CD4-positive, alpha-beta memory T cell (primary cell): ENCODE measurements at regions not wholly inside any gene's neighbourhood (a gene's known extent, or its start where the extent isn't known, plus 50 kb on each side); places are given as distances from the start of the nearest gene placed in this dataset.

Experiments used
- CTCF ChIA-PET: fragments of 350-600 bp; sonication (Branson Sonifier 250); formaldehyde crosslinking; loops from one replicate; lab custom pipeline; 2021; ENCODE audit warnings: inconsistent platforms; ENCODE audit not compliant: partially characterized antibody; lab: Charles Lee
- POLR2A ChIA-PET: fragments of 350-600 bp; sonication (Branson Sonifier 250); formaldehyde crosslinking; loops from one replicate; lab custom pipeline; 2021; ENCODE audit not compliant: partially characterized antibody; lab: Charles Lee
- DNase-seq, 5 donors: peaks; one replicate each; pipeline versions ENCODE4 v3.0.0 to v3.0.0-alpha.2; 2020 to 2022; ENCODE audit warnings: mixed read lengths in 1 of 5
- H3K27ac ChIP-seq: one replicate; pipeline ENCODE4 v1.7.0; 2013; ENCODE audit warnings: low read depth, low read length
- H3K27me3 ChIP-seq: 2 replicates; pipeline ENCODE4 v1.7.0; 2013; ENCODE audit warnings: mild to moderate bottlenecking, low read length, moderate library complexity; ENCODE audit not compliant: insufficient read depth
- H3K36me3 ChIP-seq: 2 replicates; pipeline ENCODE4 v1.7.0; 2013; ENCODE audit warnings: mild to moderate bottlenecking, low read length, moderate library complexity; ENCODE audit not compliant: insufficient read depth
- H3K4me1 ChIP-seq: 2 replicates; pipeline ENCODE4 v1.7.0; 2013; ENCODE audit warnings: mild to moderate bottlenecking, low read length, moderate library complexity; ENCODE audit not compliant: insufficient read depth
- H3K4me3 ChIP-seq, 2 donors: one replicate each; pipeline ENCODE4 v1.7.0; 2013; ENCODE audit warnings: low read length in 2 of 2, mild to moderate bottlenecking in 1 of 2
- H3K9me3 ChIP-seq, 2 donors: one replicate each; pipeline ENCODE4 v1.7.0; 2013; ENCODE audit warnings: low read length in 2 of 2, control low read depth in 1 of 2; ENCODE audit not compliant: control insufficient read depth in 1 of 2
- H3K27ac Mint-ChIP-seq, 7 donors: one replicate each; pipeline ENCODE4 v1.8.0; 2020 to 2021; ENCODE audit warnings: mixed read lengths in 7 of 7, mild to moderate bottlenecking in 6 of 7, inconsistent platforms in 3 of 7, moderate library complexity in 3 of 7
- H3K27me3 Mint-ChIP-seq, 2 donors: one replicate each; pipeline ENCODE4 v1.8.0; 2020 to 2021; ENCODE audit warnings: mixed read lengths in 2 of 2
- H3K36me3 Mint-ChIP-seq, 2 donors: one replicate each; pipeline ENCODE4 v1.8.0; 2020 to 2021; ENCODE audit warnings: mixed read lengths in 2 of 2, inconsistent platforms in 1 of 2, mild to moderate bottlenecking in 1 of 2
- H3K4me1 Mint-ChIP-seq, 4 donors: one replicate each; pipeline ENCODE4 v1.8.0; 2020 to 2021; ENCODE audit warnings: mixed read lengths in 4 of 4, mild to moderate bottlenecking in 1 of 4
- H3K4me3 Mint-ChIP-seq, 8 donors: one replicate each; pipeline ENCODE4 v1.8.0; 2020 to 2021; ENCODE audit warnings: mixed read lengths in 8 of 8, mild to moderate bottlenecking in 7 of 8, moderate library complexity in 6 of 8, inconsistent platforms in 3 of 8
- H3K9me3 Mint-ChIP-seq, 8 donors: one replicate each; pipeline ENCODE4 v1.8.0; 2020 to 2021; ENCODE audit warnings: mixed read lengths in 8 of 8, mild to moderate bottlenecking in 5 of 8, inconsistent platforms in 3 of 8, moderate library complexity in 1 of 8
- intact Hi-C: fragments of 100-400 bp; cut with micrococcal nuclease; formaldehyde crosslinking; loops from one replicate; pipeline ENCODE4 v1.15.1; 2023

- CTCF ChIA-PET = no interaction called here
- no peaks in the 10 kb centered on the region for H3K4me1 Mint-ChIP-seq
- POLR2A ChIA-PET = no interaction called here
- no peak overlapping the region for H3K27ac Mint-ChIP-seq
- Histone ChIP-seq H3K9me3 (no peaks in the 10 kb centered on the region), H3K36me3 (no peaks in the 10 kb centered on the region), H3K4me1 (no peaks in the 10 kb centered on the region), H3K27me3 (no peaks in the 10 kb centered on the region), H3K4me3 (no peak overlapping the region), H3K27ac (no peak overlapping the region)
- DNase-seq = no peak
- no peaks in the 10 kb centered on the region for H3K36me3 Mint-ChIP-seq
- H3K27me3 Mint-ChIP-seq = peaks cover 0 to 4% of the 10 kb centered on the region in 2 donors
- intact Hi-C loops = no loop called here
- H3K9me3 Mint-ChIP-seq = peaks cover 0 to 4% (median 0%) of the 10 kb centered on the region in 8 donors
- H3K4me3 Mint-ChIP-seq = no peak overlapping the region
Measured at GRCh38 chr12:65628061-65628460, 196.2 kb upstream of the HMGA2 start.

- no peak for DNase-seq
- Histone ChIP-seq H3K27me3 (no peaks in the 10 kb centered on the region), H3K27ac (no peak overlapping the region), H3K9me3 (no peaks in the 10 kb centered on the region), H3K4me3 (no peak overlapping the region), H3K36me3 (no peaks in the 10 kb centered on the region), H3K4me1 (no peaks in the 10 kb centered on the region)
- ChIA-PET CTCF (no interaction called here), POLR2A (no interaction called here)
- Mint-ChIP-seq H3K9me3 (peaks cover 0 to 4% (median 0%) of the 10 kb centered on the region in 8 donors), H3K4me3 (no peak overlapping the region), H3K4me1 (no peaks in the 10 kb centered on the region), H3K27ac (no peak overlapping the region), H3K27me3 (no peaks in the 10 kb centered on the region), H3K36me3 (no peaks in the 10 kb centered on the region)
- intact Hi-C loops = no loop called here
Measured at GRCh38 chr12:65630555-65630954, 193.7 kb upstream of the HMGA2 start.

GRCh38 chr12:65631621-65632111 lies 192.6 kb upstream of the HMGA2 start:
- Histone ChIP-seq H3K36me3 (no peaks in the 10 kb centered on the region), H3K27ac (no peak overlapping the region), H3K4me3 (no peak overlapping the region), H3K4me1 (no peaks in the 10 kb centered on the region), H3K27me3 (no peaks in the 10 kb centered on the region), H3K9me3 (no peaks in the 10 kb centered on the region)
- intact Hi-C loops = no loop called here
- no peak overlapping the region for H3K27ac Mint-ChIP-seq
- peaks cover 0 to 4% (median 0%) of the 10 kb centered on the region in 8 donors for H3K9me3 Mint-ChIP-seq
- H3K4me1 Mint-ChIP-seq = no peaks in the 10 kb centered on the region
- ChIA-PET POLR2A (no interaction called here), CTCF (no interaction called here)
- H3K36me3 Mint-ChIP-seq = no peaks in the 10 kb centered on the region
- no peaks in the 10 kb centered on the region for H3K27me3 Mint-ChIP-seq
- H3K4me3 Mint-ChIP-seq = no peak overlapping the region
- DNase-seq = no peak

GRCh38 chr12:65632131-65632855 lies 192.0 kb upstream of the HMGA2 start:
- Mint-ChIP-seq H3K4me3 (no peak overlapping the region), H3K27me3 (no peaks in the 10 kb centered on the region), H3K36me3 (no peaks in the 10 kb centered on the region), H3K4me1 (no peaks in the 10 kb centered on the region), H3K9me3 (peaks cover 0 to 4% (median 0%) of the 10 kb centered on the region in 8 donors), H3K27ac (no peak overlapping the region)
- H3K4me3 ChIP-seq = no peak overlapping the region
- POLR2A ChIA-PET = no interaction called here
- no peaks in the 10 kb centered on the region for H3K4me1 ChIP-seq
- H3K36me3 ChIP-seq = no peaks in the 10 kb centered on the region
- no peaks in the 10 kb centered on the region for H3K9me3 ChIP-seq
- H3K27me3 ChIP-seq = no peaks in the 10 kb centered on the region
- intact Hi-C loops = no loop called here
- DNase-seq = no peak
- CTCF ChIA-PET = no interaction called here
- no peak overlapping the region for H3K27ac ChIP-seq

GRCh38 chr12:65634061-65634460 lies 190.2 kb upstream of the HMGA2 start:
- Histone ChIP-seq H3K27me3 (no peaks in the 10 kb centered on the region), H3K27ac (no peak overlapping the region), H3K4me1 (no peaks in the 10 kb centered on the region), H3K36me3 (no peaks in the 10 kb centered on the region), H3K9me3 (no peaks in the 10 kb centered on the region), H3K4me3 (no peak overlapping the region)
- CTCF ChIA-PET = no interaction called here
- intact Hi-C loops = no loop called here
- H3K9me3 Mint-ChIP-seq = peaks cover 0 to 4% (median 0%) of the 10 kb centered on the region in 8 donors
- H3K4me1 Mint-ChIP-seq = no peaks in the 10 kb centered on the region
- H3K36me3 Mint-ChIP-seq = no peaks in the 10 kb centered on the region
- H3K27ac Mint-ChIP-seq = no peak overlapping the region
- POLR2A ChIA-PET = no interaction called here
- H3K4me3 Mint-ChIP-seq = no peak overlapping the region
- DNase-seq = no peak
- no peaks in the 10 kb centered on the region for H3K27me3 Mint-ChIP-seq

GRCh38 chr12:65634626-65635331 lies 189.5 kb upstream of the HMGA2 start:
- H3K4me3 Mint-ChIP-seq = no peak overlapping the region
- intact Hi-C loops = no loop called here
- no peaks in the 10 kb centered on the region for H3K27me3 ChIP-seq
- H3K36me3 ChIP-seq = no peaks in the 10 kb centered on the region
- H3K4me1 ChIP-seq = no peaks in the 10 kb centered on the region
- H3K4me3 ChIP-seq = no peak overlapping the region
- no peaks in the 10 kb centered on the region for H3K9me3 ChIP-seq
- POLR2A ChIA-PET = no interaction called here
- no peak overlapping the region for H3K27ac Mint-ChIP-seq
- H3K27me3 Mint-ChIP-seq = no peaks in the 10 kb centered on the region
- DNase-seq = no peak
- CTCF ChIA-PET = no interaction called here
- no peaks in the 10 kb centered on the region for H3K4me1 Mint-ChIP-seq
- no peak overlapping the region for H3K27ac ChIP-seq
- H3K9me3 Mint-ChIP-seq = peaks cover 0 to 4% (median 0%) of the 10 kb centered on the region in 8 donors
- H3K36me3 Mint-ChIP-seq = no peaks in the 10 kb centered on the region

GRCh38 chr12:65636436-65636835 lies 187.8 kb upstream of the HMGA2 start:
- Mint-ChIP-seq H3K4me1 (no peaks in the 10 kb centered on the region), H3K27me3 (peaks cover 0 to 2% of the 10 kb centered on the region in 2 donors), H3K4me3 (no peak overlapping the region), H3K36me3 (no peaks in the 10 kb centered on the region), H3K27ac (no peak overlapping the region), H3K9me3 (peaks cover 0 to 4% (median 0%) of the 10 kb centered on the region in 8 donors)
- no peak overlapping the region for H3K4me3 ChIP-seq
- no peaks in the 10 kb centered on the region for H3K36me3 ChIP-seq
- H3K27ac ChIP-seq = no peak overlapping the region
- intact Hi-C loops = no loop called here
- ChIA-PET POLR2A (no interaction called here), CTCF (no interaction called here)
- no peaks in the 10 kb centered on the region for H3K27me3 ChIP-seq
- no peaks in the 10 kb centered on the region for H3K4me1 ChIP-seq
- H3K9me3 ChIP-seq = no peaks in the 10 kb centered on the region
- no peak for DNase-seq
